GM19035 (cell line): ENCODE measurements at regions not wholly inside any gene's neighbourhood (a gene's known extent, or its start where the extent isn't known, plus 50 kb on each side); places are given as distances from the start of the nearest gene placed in this dataset.

ENCODE experiments used
- ATAC-seq: cut with Tn5 transposase; IDR thresholded peaks from one replicate; pipeline ENCODE4 v1.9.1; 2021; ENCODE audit not compliant: unreplicated experiment

DNA sequence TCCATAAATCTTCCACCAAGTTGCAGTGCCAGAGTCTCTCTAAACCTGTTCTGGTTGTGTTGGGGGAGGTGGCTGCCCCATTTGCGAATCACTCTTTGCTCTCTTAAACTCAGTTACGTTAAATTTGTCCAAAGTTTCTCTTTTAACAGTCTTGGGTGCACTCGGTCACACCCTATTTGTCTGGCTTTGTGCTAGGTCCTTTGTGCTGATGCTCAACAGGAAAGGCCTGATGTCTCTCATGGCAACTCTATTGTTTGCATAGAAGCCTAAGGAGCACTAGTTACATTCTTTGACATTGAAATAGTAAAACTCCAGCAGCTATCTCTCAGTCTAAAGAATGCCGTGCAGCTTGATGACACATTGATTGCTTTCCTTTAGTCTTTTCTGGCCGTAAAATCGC lies 105.1 kb downstream of the TRMT11 start:
- ATAC-seq, result no peak

DNA sequence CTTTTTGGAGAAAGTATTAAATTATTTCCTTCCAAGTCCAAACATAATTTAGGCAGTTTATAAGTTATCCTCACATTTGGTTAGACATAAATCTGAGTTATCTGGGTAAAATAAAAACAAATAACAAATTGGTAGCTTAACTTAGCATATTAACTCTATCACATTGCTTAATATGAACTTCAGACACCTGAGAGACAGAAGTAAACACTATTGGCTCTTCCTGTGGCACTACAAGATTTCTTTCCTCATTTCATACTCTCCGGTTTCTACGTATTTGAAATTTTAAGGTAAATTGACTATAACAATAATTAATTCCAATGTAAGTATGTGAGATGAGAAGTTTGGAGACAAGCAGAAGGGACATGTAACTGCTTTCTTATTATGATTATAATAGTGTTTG lies 106.8 kb downstream of the TRMT11 start:
- no peak for ATAC-seq

- ATAC-seq, result no peak
Observed at GRCh38 chr6:126094411-126094810, 108.1 kb downstream of the TRMT11 start.

GRCh38 chr6:126100386-126100785 lies 114.0 kb downstream of the TRMT11 start:
- no peak for ATAC-seq

- ATAC-seq, result no peak
Observed at GRCh38 chr6:126102358-126102757, 116.0 kb downstream of the TRMT11 start.

DNA sequence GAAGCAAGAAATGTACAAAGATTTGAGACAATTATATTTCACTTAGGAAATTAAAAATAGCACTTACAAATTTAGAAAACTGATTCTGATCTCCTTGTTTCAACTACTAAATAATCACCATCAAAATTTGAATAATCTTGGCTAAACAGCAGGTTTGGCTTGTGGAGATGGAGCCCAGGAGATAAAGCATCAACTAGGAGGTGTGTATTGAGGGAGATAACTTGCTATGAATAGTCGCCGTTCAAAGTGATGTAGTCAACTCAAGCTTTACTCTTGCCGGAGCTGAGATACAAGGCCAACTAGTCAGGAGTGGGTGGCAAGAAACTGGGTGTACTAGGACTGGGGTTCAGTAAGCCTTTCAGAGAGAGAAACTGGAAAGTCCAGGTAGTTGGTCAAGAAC lies 117.7 kb downstream of the TRMT11 start:
- ATAC-seq, result no peak

DNA sequence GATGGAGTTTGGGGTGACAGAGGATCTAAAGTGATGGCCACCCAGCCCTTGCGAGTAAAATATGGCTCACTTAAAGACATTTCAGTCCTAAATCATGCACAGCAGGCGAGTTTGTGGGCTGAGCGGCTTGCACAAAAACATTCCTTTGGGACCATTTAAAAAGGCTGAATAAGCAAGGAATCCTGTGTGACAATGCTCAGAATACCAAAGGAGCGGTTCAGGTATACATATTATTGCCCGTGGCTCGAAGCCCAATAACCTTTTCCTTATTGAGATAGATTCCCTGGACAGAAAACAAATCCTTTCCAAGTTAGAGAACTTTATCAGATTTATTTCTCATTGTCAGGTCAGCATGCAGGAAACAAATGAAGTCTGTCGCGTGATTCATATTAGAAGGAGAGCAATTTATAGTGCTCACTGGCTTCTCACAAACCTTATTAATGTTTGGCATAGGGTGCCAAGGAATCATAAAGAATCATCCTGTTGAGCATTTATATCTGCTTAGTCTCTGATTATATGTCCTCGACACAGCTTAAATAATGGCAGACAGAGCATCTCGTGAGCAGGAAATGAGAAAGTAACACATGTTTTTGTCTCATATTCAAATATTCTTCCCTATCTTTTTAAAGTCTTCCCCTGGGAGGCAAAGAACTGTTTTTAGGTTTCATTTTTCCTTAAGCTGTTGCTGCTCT lies 121.3 kb downstream of the TRMT11 start:
- no peak for ATAC-seq

DNA sequence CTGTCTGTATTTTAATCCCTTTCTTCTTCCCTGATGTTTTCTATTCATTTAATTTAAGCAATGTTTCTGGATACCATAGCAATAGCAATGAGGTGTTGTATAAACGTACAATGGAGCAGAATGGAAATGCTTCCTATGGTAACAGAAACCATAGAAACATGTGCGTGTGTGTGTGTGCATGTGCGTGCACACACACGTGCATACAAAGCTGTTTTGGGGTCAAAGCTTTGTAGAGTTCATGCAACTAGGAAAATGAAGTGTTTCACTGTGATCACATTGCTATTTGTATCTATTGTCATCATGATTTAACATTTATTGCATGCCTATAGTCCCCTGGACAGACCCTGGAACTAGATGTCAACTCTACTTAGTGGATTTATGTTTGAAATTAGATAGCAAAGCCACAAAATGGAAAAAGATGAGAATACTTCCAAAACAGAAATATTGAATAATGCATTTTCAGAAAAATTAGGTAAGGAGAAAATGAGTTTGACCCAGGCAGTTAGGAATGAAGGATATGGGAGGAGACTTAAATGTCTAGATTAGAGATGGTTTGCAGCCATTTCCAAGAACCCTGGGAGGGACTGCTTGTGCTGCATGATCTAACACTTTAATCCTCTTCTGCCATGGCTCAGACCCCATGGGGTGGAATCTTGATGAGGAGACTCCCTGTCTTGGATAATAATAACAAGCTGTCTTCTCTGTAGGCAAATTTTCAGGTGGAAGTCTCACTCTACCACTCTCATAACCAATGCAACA lies 124.4 kb downstream of the TRMT11 start:
- ATAC-seq, result no peak

DNA sequence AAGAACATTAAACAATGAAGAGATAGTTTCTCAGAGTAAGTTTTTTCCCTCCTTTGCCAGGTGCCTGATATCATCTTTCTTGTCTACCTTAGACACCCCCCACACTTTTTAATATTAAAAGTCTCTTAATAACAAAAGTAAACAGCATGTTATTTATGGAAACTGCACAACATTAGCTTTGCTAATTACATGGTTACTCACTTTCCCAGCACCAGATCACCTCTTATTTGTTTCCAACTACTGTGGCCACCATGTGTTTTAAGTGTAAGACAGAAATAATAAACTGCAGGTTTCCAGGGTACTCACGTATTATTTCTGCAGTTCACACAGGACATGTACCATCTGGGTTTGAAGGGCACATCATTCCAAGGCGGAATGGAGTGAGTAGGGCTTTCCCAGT lies 125.0 kb downstream of the TRMT11 start:
- ATAC-seq, result no peak

DNA sequence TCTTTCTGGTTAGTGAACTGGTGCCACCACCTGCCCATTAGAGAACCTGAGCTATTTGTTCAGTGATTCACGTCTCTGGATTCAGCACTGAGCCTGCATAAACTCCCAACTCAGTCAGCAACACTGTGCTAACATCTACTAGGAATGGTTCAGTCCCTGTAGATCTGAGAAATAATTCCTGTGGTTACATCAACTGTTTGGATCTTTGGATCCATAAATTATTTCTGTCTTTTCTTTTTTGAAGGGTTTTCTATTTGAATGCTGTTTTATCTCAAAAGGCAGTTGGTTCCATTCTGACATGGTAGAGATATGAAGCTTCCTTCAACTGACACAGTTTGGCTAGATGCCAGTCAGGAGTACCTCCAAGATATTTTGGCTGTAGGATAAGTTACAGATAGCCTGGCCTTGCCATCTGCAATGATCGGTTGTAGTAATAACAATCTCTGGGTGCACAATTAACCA lies 125.9 kb downstream of the TRMT11 start:
- no peak for ATAC-seq

DNA sequence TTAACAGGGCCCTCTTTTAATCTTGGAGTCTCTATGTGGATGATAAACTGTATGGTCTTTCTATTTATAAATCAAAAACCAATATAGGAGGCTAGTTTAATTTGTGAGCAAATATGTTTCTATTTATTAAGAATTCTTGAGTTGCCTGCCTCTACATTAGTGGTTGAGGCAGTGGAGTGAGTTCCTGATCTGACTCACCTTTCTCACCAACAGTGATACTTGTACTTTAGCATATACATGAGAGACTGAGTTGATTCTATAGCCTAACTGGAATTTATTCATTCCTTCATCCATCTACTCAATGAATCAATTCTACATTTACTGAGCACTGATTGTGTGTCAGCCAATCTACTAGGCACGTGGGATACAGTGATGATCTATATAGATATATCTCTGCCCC lies 126.9 kb downstream of the TRMT11 start:
- ATAC-seq, result no peak

GRCh38 chr6:126117251-126117650 lies 130.9 kb downstream of the TRMT11 start:
- ATAC-seq, result no peak

- no peak for ATAC-seq
Observed at GRCh38 chr6:126118058-126118755, 131.9 kb downstream of the TRMT11 start.

DNA sequence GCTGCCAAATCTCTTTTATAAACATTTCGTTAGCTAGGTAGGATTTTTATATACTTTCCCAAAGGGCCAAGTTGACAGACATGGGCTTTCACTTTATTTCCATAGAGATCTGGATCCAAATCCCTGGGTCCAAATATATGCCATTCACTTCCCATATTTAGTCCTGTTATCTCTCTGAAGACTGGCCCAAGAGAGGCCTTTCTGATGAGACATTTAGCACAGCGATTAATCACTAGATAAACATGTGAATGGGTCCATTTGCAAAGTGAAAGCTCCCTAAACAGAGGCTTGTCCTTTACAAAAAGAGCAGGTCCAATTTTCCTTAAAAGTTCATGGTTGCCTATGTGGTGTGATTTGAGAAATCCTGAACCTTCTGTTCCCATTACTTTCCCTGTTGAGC lies 132.6 kb downstream of the TRMT11 start:
- ATAC-seq, result no peak

DNA sequence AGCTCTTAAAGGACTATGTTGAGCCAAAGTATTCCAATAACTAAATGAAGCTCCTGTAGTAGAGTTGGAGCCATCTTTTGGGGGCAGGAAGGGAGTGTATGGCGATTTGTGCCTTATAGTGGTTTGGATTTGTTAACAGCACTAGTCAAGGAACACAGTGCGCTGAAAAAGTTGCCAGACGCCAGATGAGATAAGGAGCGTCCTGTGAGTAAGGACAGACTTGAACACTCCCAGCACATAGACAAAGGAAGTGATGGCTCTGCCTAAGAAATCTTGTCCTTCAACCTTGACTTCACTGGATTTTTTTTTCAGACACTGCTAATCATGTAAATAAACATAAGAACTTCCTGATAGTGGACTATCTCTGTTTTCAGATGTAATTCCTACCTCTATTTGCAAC lies 136.9 kb downstream of the TRMT11 start:
- ATAC-seq, result no peak

DNA sequence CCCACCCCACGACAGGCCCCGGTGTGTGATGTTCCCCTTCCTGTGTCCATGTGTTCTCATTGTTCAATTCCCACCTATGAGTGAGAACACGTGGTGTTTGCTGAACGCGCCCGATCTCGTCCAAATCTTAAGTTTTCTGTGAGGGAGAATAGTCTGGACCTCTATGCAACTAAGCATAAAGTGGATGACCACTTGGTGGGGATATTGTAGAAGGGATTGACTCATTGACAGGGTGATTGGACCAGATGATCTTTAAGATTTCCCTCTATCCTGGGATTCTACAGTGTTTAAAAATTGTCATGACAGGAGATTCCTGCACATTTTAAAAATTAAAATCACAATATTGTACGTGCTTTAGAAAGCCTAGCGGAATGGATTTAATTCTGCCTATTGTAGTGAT lies 141.3 kb downstream of the TRMT11 start:
- no peak for ATAC-seq

GRCh38 chr6:126131246-126131645 lies 144.9 kb downstream of the TRMT11 start:
- ATAC-seq, result no peak

GRCh38 chr6:126133984-126134383 lies 147.6 kb downstream of the TRMT11 start:
- no peak for ATAC-seq

DNA sequence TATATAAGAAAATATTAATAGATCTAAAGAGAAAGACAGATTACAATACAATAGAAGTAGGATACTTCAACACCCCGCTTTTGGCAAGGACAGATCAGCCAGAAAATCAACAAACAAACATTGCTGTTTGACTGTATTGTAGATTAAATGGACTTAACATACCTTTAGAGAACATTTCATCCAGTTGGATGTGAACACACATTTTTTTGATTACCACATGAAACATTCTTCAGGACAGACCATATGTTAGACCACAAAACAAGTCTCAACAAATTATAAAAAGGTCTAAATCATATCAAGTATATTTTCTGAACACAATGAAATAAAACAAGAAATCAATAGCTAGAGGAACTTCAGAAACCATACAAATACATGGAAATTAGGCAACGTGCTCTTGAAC lies 148.2 kb downstream of the TRMT11 start:
- no peak for ATAC-seq

DNA sequence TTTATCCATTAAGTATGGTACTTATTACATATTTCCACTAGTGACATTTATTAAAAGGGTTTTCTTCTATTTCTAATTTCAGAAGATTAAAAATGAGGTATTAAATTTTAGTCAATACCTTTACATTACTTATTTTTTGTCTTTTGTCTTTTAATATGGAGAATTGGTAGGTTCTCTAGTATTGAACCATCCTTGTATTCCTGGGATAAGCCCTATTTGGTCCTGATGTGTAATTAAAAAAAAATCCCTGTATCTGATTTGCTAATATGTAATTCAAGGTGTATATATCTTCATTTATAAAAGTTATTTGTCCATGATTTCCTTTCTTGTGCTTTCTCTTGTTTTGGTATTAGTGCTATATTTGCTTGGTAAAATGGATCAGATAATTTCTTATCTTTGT lies 153.7 kb downstream of the TRMT11 start:
- ATAC-seq, result no peak

DNA sequence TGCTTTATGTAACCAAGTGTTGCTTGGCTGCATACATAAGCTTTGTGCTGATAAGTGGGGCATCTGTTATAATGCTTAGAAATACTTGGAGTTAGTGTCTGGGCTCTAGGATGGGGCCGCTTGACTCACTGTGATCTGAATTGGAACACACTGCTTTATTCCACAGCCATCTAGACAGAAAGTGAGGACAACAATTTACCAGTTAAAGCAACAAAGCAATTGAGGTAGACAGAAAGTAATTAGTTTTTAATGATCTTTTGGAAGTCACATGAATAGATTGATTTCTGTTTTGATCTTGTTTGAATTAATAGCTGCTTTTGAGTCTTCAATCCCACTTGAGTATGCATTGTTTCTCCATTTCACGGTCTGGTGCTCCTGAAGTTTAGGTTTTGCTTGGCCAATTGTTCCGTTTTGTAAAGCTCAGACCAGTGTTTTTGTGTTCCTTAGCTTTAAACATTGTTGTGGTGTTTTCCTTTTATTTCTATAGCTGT lies 157.5 kb downstream of the TRMT11 start:
- ATAC-seq, result no peak

- no peak for ATAC-seq
Observed at GRCh38 chr6:126145351-126145750, 159.0 kb downstream of the TRMT11 start.
